Hypothalamus (tissue), 51 donors: ENCODE measurements at regions not wholly inside any gene's neighbourhood (a gene's known extent, or its start where the extent isn't known, plus 50 kb on each side); places are given as distances from the start of the nearest gene placed in this dataset.
A peak's percentile ranks its signal among the peaks of the same experiment; 100 is the strongest.

ENCODE experiments used
- DNase-seq, 51 donors: peaks; one replicate each; lab custom pipeline; 2025; lab: John Stamatoyannopoulos, UW

- peak in 3 of 51 donors; percentile 2 to 35 (median 3) for DNase-seq
These were observed 513.4 kb downstream of the TNS1 start for GRCh38 chr2:217489145-217489960.

- no peak for DNase-seq
These were observed 518.7 kb downstream of the TNS1 start for GRCh38 chr2:217484046-217484445.

- DNase-seq, result no peak
These were observed 520.6 kb downstream of the TNS1 start for GRCh38 chr2:217482056-217482710.

- DNase-seq, result no peak
These were observed 521.2 kb downstream of the TNS1 start for GRCh38 chr2:217481577-217481976.

GRCh38 chr2:217479566-217479965 lies 523.2 kb downstream of the TNS1 start:
- no peak for DNase-seq

GRCh38 chr2:217478831-217479455 lies 523.9 kb downstream of the TNS1 start:
- no peak for DNase-seq

GRCh38 chr2:217477583-217477982 lies 525.2 kb downstream of the TNS1 start:
- DNase-seq, result no peak

- DNase-seq, result no peak
These were observed 527.0 kb downstream of the TNS1 start for GRCh38 chr2:217475791-217476190.

- no peak for DNase-seq
These were observed 527.7 kb downstream of the TNS1 start for GRCh38 chr2:217475101-217475500.

- DNase-seq, result no peak
These were observed 531.5 kb downstream of the TNS1 start for GRCh38 chr2:217471319-217471718.

- DNase-seq, result no peak
These were observed 533.5 kb downstream of the TNS1 start for GRCh38 chr2:217469203-217469810.

- no peak for DNase-seq
These were observed 534.6 kb downstream of the TNS1 start for GRCh38 chr2:217468042-217468830.

GRCh38 chr2:217467331-217467730 lies 535.5 kb downstream of the TNS1 start:
- no peak for DNase-seq

- DNase-seq, result no peak
These were observed 536.0 kb downstream of the TNS1 start for GRCh38 chr2:217466805-217467204.

- DNase-seq, result no peak
These were observed 536.7 kb downstream of the TNS1 start for GRCh38 chr2:217466104-217466503.

GRCh38 chr2:217465100-217465499 lies 537.7 kb downstream of the TNS1 start:
- DNase-seq, result no peak

GRCh38 chr2:217463402-217464075 lies 539.3 kb downstream of the TNS1 start:
- no peak for DNase-seq

GRCh38 chr2:217462121-217462520 lies 540.7 kb downstream of the TNS1 start:
- DNase-seq, result no peak

- DNase-seq, result no peak
These were observed 541.1 kb downstream of the TNS1 start for GRCh38 chr2:217461674-217462073.
